Renal cortex interstitium (tissue), 11 donors: ENCODE measurements at regions not wholly inside any gene's neighbourhood (a gene's known extent, or its start where the extent isn't known, plus 50 kb on each side); places are given as distances from the start of the nearest gene placed in this dataset.
A peak's percentile ranks its signal among the peaks of the same experiment; 100 is the strongest.

Experiments used
- DNase-seq, 11 donors: peaks; one replicate each; pipeline ENCODE4 v3.0.0-alpha.2; 2013; ENCODE audit warnings: low read depth in 9 of 11, low spot score in 4 of 11; ENCODE audit errors: extremely low read depth in 1 of 11

DNA sequence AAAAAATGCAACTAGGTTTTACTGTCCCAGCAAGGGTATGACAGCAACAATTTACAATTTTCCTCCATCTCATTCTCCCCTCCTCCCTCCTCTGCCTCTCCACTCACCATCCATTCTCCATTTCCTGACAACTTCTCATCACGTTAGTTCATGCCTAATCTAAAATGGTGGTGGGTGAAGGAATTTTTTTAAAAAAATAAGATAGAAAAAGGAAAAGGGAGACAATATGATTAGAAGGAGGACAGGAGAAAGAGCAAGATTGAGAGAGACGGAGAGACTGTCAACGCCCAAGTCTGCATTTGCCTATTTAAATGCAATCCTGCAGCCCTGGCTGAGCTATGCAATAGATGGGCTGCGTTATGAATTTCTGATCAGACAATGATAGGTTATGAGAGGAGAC is 380.7 kb upstream of the PSMD7 start:
- no peak for DNase-seq

DNA sequence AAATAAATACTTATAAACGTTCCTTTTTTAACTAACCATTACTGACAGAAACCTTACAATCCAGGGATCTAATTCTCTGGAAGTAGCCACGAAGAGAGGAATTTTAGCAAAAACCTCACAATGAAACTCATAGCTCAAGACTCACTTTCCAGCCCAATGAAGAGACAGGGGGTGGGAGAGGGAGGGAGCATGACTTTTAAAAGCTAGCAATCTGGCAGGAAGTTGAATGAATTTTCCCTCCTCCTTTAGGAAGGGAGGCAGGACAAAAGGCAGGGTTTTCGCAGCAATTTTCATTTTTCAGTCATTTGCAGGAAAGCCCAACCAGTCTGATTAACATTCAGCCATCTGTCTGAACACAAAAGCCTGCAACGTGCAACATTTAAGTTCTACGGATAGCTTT is 381.5 kb upstream of the PSMD7 start:
- no peak for DNase-seq

DNA sequence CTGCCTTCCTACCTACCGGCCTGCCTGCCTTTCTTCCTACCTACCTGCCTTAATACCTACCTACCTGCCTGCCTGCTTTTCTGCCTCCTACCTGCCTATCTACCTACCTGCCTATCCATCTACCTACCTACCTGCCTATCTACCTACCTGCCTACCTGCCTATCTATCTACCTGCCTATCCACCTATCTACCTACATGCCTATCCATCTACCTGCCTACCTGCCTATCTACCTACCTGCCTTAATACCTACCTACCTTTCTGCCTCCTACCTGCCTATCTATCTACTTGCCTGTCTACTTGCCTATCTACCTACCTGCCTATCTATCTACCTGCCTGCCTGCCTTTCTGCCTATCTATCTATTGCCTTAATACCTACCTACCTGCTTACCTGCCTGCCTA is 383.8 kb upstream of the PSMD7 start:
- DNase-seq = no peak

DNA sequence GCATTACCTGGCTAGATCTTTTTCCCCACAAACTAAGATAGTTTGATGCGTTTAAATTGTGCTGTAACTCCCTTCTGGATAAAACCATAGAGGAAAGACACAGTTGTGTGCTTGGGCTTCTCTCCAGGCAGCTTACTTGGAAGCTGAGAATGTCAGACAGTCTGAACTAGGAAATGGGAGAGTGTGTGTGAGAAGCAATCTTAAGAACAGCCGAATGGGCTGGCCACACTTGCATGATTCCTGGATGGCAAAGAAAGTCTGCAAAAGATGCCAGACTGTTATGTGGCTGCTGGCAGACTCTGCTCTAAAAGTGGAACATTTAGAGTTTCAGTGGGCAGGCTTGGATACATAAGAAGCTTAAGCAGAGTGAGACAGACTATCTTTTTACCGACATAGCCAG is 384.3 kb upstream of the PSMD7 start:
- no peak for DNase-seq

DNA sequence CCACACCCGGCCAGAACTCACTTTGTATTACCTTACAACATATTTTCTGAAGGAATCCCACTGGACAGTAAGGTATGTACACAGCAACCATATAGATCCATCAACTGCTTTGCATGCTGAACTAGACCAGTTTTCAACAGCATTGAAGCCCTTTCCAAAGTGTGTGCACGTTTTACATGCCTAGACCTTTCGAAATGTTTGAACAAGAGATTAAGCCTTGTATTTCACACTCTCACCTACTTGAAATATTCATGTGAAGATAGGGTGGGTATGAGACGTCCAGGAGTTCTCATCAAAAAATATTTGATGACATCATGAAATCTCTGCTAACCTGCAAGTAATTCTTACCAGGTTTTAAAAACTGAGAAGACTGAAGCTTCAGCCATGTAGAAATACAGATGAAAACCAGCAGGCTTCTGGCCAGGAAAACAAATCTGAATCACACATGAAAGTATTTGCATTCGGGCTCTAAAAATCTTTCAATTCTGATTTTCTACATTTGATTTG is 387.0 kb upstream of the PSMD7 start:
- no peak for DNase-seq

DNA sequence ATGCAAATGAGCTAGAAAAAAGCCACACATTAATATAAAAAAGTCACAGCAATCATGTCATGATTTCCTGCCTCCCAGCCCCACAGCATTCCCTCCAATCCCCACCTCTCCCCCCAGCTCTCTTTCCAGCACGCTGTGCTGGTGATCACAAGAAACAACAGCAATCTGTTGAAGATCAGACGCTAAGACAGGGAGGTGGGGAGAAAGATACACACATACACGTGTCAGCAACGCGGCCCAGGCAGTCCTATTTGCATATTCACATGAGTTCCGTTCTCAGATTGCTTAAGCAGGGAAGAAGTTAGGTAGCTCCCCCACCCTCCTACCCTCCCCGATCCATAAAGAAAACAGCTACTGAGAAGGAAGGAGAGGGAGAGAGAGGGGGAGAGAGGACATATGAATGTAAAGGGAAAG is 405.5 kb upstream of the PSMD7 start:
- DNase-seq = peak in 1 of 11 donors; percentile 6

DNA sequence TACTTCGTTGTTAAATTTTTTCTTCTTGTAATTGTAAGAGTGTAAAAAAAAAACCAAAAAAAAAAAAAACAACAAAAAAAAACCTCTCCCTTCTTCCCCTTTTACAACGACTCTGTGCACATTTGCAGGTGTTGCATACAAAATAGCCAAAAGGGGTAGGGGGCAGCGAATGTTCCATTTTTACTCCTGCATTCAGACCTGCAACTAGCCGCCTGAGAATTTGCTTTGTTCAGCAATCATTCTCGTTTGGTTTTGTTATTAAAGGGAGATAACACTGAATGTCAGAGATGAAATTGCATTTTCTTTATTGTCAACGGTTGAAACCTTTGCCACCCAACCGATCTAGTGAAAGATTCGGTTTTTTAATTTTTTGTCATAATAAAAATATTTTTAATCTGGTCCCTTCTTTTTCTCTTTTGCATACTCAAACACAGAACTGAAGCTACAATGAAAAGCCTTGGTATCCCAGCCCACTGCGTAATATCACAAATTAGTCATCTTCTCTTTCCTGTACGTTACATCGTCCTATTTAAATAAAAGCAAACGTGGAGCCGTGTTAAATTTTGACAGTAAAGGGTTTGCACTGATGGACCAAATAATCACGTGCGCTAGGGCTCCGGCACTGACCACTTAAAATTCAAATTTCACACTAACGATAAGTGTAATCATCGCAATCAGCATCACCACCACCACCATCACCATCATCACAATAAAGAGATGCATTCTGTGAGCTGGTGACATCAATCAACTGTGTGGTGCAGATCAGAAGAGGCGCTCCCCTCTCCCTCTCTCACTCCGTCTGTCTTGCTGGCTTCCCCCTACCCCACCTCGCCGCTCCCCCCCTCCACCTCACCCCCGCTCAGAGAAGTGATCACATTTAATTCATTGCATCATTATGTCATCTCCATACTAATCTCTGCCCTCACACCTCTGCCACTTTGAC is 406.2 kb upstream of the PSMD7 start:
- DNase-seq = no peak

DNA sequence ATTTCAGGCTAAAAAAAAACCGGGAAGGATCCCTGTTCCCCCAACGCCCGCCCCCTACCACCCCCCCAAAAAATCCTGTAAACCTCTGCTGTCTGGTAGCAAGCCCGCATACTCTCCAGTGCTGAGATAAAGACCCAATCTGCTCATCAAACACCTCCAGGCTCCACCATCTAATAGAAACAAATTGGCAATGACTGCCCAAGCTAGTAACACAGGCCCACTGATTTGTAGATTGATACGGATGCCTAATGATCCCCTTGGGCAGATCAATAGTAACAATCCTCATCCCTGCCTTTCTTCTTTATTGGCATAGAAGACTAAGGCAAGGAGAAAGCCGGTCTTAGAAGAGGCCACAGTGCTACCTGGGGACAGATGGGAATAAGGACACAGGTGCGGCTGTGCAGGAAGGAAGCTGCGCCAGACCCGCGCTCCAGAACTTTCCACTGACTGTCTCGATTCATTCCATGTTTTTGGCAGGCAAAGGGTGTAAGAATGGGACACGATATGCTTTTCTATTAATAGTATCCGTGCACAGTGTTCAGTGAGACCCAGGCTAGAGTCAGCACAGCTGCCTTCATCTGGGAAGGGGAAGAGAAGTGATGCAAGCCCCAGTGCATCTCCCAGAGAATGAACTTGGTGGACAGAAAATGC is 407.6 kb upstream of the PSMD7 start:
- DNase-seq = no peak

DNA sequence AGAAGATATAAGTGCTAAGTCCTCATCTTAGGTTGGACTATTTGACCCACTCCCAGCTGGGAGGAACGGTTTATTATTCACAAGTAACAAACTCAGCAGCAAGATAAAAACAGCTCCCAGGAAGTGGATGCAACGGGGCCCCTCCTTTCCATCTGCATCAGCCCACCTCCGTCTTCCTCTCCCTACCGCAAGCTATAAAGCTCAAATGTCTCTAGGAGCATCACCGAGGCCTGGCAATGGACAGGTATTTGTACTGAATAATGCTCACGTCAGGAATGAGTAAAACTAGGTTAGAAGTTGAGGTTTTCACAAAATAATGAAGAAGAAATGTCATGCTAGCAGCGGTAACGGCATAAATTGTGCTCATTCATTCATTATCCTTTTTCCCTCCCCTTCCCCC is 408.7 kb upstream of the PSMD7 start:
- no peak for DNase-seq

DNA sequence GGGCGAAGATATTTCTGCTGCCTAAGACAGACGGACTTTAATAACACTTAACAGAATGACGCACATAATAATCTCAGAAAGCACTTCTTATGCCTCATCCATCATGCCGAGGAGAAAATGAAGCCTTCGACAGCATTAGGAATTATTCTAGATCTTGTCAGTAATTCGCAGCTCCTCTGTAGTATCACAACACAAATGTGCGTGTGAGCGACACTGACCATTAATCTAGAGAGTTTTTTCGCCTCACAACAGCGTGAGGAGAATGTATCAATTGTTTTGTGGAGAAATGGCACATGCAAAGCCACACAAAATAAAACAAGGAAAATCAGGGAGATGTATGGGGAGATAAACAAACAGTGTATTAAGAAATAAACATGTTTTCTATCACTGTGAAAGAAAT is 410.2 kb upstream of the PSMD7 start:
- DNase-seq = no peak

DNA sequence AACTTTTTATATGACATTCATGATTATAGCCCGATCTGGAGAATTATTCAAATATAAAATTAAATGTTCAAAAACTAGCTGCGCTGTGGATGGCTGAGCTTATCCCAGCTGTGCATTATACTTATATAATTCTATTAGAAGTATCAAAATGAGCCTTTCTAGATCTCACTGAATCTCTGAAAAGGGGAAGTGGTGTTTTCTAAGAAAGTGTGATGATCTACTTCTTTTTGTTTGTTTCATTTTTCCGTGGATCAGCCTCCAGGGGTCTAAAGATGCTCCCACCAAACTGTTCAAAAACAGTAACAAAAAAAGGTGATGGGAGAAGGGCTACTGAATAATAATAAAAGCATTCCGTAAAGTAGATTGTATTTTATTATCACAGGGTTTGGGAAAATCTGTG is 411.3 kb upstream of the PSMD7 start:
- DNase-seq = no peak

DNA sequence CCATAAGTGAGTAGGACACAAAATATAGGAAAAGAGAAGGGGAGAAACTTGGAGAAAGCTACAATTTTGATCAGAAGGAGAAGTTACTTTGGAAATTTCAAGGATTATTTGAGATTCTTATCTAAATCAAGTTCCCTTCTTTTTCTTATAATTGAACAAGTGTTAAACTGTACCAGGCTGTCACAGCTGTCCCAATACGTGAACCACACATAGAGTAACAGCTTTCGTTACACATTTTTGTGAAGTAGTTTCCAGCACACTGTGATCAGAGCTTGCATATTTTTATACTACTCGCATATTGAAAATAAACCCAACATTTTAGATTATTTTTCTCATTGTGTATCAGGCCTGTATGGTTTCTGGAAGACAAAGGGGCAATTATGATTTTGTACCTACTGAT is 412.8 kb upstream of the PSMD7 start:
- no peak for DNase-seq

DNA sequence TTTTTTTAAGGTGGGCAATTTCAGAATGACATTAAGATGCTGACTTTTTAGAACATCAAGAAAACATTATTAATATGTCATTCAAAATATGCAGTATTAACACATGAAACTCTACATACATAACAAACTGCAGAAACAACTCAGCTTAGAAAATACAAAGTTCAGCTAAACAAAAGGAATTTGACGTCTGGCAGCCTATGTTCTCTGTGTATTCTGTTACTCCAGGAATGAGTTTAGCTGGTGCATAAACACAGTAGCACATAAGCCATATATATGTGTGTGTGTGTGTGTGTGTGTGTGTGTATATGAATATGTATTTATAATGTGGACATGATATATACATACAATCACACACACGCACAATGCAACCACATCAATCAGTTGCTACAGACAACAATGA is 413.5 kb upstream of the PSMD7 start:
- DNase-seq = no peak

DNA sequence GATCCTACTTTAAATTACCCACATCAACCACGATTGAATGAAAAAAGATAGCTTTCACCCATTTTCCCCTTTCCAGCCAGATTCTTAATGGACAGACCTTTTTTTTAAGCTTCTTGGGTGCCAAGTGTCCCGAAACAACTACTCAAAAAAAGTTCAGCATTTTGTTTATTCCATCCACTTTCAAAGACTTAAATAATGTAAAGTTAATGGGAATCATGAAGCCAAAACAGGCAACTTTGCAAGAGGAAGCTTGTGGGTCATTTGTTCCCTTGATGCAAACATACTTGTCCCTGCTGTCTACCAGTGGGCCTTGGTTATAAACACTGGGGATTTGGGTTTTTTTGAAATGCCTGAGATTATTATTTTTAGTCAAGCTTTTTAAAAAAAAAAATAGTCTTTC is 414.0 kb upstream of the PSMD7 start:
- DNase-seq = no peak

DNA sequence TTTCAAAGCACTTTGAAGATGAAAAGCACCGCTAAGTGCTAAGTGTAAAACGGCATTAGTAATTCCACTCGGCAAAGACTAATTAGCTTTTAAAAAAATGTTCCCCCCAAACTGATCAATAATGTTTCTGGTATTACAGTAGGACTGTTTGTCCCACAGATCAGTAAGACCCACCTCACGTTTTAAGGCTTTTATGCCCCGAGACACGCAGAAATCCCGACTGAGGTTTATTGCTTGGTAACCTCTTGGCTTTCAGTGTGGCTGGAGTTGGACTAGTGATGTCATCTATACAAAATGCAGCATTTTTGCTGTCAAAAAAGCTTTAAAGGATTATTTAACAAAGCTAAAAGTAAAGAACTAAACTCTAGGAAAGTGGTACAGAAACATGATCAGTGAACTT is 414.6 kb upstream of the PSMD7 start:
- no peak for DNase-seq

DNA sequence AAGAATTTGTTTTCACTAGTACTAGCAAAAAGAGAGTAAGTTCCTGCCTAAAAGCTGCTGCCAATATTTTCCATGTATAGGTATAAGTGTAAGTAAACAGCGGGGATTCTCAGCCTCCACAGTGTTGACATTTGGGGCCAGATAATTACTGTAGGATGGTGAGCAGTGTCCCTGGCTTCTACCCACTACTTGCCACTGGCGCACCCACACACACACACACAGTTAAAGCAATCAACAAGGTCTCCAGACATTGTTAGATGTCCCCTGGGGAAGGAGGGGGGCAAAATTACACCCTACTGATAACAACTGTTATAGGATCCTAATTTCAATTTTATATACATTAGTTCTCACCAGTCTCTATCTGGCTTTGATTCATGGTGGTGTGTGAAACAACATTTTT is 417.0 kb upstream of the PSMD7 start:
- no peak for DNase-seq

DNA sequence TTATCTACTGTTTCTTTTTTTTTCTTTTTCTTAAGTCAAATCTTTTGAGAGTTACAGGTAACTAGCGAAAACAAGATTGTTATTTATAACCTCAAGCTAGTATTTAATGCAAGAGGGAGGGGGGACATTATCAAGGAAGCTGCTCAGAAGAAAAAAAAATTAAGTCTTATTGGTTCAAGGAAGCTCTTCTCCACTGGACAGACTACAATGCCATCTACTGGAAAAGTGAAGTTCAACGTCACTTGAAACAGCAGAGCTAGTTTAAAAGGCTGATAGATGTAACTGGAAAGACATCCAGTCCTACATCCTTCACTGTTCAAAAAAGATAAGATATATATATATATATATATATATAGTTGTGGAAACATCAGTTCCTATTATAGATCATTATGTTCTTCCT is 418.0 kb upstream of the PSMD7 start:
- peak; percentile 21 to 60 (median 45) for DNase-seq

DNA sequence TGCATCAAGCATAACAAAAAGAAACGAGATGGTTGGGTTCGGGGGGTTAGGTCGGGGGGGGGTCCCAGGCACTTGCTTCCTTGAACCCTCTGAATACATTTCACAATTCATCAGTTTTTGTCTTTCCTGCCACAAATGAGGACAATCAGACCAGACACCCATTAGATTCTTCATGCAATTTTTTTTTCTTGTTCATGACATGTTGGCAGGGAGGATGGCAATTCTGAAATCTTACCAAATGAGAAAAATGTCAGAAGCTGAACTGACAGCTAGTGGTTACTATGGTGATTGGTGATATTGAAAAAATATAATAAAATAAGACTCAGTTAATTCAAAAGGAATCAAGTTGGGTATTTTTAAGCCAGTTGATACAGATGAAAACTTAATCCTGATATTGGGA is 419.5 kb upstream of the PSMD7 start:
- no peak for DNase-seq

DNA sequence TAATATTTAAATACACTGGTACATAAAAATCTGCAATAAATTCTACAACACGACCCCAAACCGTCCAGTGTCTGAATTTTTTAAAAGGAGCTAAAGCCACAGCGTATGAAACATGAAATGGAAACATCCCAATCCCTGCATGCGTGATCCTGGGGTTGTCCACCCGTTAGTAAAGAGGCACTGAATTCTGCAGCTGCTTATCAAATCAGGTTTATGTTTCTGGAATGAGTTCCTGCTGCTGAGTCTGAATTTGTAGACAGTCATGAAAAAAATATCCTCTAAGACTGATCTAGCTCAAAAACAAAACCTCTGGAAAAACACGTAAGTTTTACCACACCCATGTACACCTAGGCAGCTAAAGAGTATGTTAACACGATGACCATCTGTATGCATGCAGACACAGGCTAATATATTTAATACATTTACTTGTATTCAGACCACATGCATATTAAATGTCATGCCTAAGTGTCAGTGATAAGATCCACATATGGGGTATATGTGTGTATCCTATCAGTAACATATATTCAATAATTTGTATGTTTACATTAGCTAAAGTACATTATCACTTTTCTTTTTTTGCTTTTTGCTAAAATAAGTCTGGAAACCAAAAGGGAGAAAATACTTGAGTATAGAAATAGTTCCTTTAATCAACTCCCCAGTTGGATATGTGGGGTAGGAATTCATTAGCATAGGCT is 420.5 kb upstream of the PSMD7 start:
- no peak for DNase-seq

DNA sequence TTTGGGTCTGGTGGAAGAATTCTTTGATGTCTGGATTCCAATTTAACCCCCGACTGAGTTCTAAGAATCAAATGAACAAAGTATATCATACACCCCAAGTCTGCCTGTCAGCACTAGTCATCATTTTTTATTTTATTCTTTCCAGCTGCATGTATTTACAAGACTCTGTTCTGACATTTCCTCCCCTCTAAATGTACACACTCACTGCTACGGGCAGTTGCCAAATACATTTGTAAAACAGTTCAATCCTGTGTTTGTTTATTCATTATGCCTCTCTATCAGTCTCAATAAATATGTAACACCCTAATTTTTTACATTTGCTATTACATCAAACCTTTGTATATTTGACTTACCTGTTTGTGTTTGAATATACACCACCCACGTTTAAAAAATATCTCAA is 422.3 kb upstream of the PSMD7 start:
- no peak for DNase-seq
